ENCODE measurements at regions not wholly inside any gene's neighbourhood (a gene's known extent, or its start where the extent isn't known, plus 50 kb on each side); places are given as distances from the start of the nearest gene placed in this dataset.

DNA sequence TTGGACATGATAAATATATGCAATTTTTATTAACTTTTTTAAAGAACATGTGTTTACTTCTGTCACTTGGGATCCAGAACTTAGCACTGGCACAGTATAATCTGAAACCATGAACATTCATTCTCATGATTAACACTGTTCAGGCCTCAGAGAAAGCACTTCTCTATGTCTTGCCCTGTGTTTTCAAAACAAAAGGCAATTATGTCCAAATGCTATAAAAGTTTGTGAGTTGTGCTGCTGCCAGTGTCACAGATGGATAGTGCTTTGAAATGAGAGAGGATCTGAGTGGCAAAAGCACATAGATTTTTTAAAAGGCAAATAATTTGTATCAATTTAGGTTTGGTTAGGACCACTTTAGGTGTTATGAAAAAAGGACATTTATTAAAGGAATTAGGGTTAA, 470.5 kb upstream of the FAM98A start:
- TF ChIP-seq, protein P1, sequence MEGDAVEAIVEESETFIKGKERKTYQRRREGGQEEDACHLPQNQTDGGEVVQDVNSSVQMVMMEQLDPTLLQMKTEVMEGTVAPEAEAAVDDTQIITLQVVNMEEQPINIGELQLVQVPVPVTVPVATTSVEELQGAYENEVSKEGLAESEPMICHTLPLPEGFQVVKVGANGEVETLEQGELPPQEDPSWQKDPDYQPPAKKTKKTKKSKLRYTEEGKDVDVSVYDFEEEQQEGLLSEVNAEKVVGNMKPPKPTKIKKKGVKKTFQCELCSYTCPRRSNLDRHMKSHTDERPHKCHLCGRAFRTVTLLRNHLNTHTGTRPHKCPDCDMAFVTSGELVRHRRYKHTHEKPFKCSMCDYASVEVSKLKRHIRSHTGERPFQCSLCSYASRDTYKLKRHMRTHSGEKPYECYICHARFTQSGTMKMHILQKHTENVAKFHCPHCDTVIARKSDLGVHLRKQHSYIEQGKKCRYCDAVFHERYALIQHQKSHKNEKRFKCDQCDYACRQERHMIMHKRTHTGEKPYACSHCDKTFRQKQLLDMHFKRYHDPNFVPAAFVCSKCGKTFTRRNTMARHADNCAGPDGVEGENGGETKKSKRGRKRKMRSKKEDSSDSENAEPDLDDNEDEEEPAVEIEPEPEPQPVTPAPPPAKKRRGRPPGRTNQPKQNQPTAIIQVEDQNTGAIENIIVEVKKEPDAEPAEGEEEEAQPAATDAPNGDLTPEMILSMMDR (IDR thresholded peaks at IDR 0.05), result no peak
- no peak for TF ChIP-seq POLR2A (IDR thresholded peaks at IDR 0.05)

Data from prostate gland (tissue), 2 donors.